H9 (cell line): ENCODE measurements at regions not wholly inside any gene's neighbourhood (a gene's known extent, or its start where the extent isn't known, plus 50 kb on each side); places are given as distances from the start of the nearest gene placed in this dataset.

Experiments
- DNase-seq: peaks from one replicate; pipeline ENCODE4 v3.0.0-alpha.2; 2017
- H2AFZ ChIP-seq: one replicate; pipeline ENCODE4 v1.6.1; 2013; ENCODE audit warnings: mild to moderate bottlenecking, low read length, control low read depth, moderate library complexity
- H2AK5ac ChIP-seq: 2 replicates; pipeline ENCODE4 v1.6.1; 2013; ENCODE audit warnings: low read length, control low read depth, mixed read lengths; ENCODE audit not compliant: insufficient read length
- H2BK120ac ChIP-seq: one replicate; pipeline ENCODE4 v1.6.1; 2013; ENCODE audit warnings: low read depth, mild to moderate bottlenecking, low read length, control low read depth, inconsistent platforms; ENCODE audit not compliant: poor library complexity, severe bottlenecking
- H2BK12ac ChIP-seq: 2 replicates; pipeline ENCODE4 v1.6.1; 2013; ENCODE audit warnings: low read length, control low read depth, mixed read lengths, low read depth; ENCODE audit not compliant: insufficient read length
- H2BK15ac ChIP-seq: 2 replicates; pipeline ENCODE4 v1.6.1; 2013; ENCODE audit warnings: low read depth, low read length, control low read depth
- H2BK20ac ChIP-seq: one replicate; pipeline ENCODE4 v1.6.1; 2013; ENCODE audit warnings: low read depth, mild to moderate bottlenecking, low read length, control low read depth, inconsistent platforms; ENCODE audit not compliant: poor library complexity, severe bottlenecking
- H2BK5ac ChIP-seq: 2 replicates; pipeline ENCODE4 v1.6.1; 2013; ENCODE audit warnings: low read length, control low read depth, mixed read lengths; ENCODE audit not compliant: insufficient read length
- H3K14ac ChIP-seq: 2 replicates; pipeline ENCODE4 v1.6.1; 2013; ENCODE audit warnings: low read length, control low read depth; ENCODE audit not compliant: insufficient read depth
- H3K18ac ChIP-seq: 2 replicates; pipeline ENCODE4 v1.6.1; 2013; ENCODE audit warnings: low read depth, mild to moderate bottlenecking, mixed read lengths, low read length, control low read depth; ENCODE audit not compliant: insufficient read length
- H3K23ac ChIP-seq: 2 replicates; pipeline ENCODE4 v1.6.1; 2013; ENCODE audit warnings: low read length, control low read depth, mixed read lengths, low read depth; ENCODE audit not compliant: insufficient read length
- H3K23me2 ChIP-seq: 2 replicates; pipeline ENCODE4 v1.6.1; 2013; ENCODE audit warnings: low read depth, mild to moderate bottlenecking, mixed read lengths, low read length, control low read depth; ENCODE audit not compliant: insufficient read length, poor library complexity, severe bottlenecking
- H3K27ac ChIP-seq: 2 replicates; pipeline ENCODE4 v1.5.1; 2013; ENCODE audit warnings: low read length, control low read depth, mixed read lengths, low read depth; ENCODE audit not compliant: insufficient read length
- H3K27me3 ChIP-seq: 2 replicates; pipeline ENCODE4 v1.6.1; 2013; ENCODE audit warnings: low read length, control low read depth, inconsistent platforms; ENCODE audit not compliant: insufficient read depth
- H3K4ac ChIP-seq: 2 replicates; pipeline ENCODE4 v1.6.1; 2013; ENCODE audit warnings: low read depth, mild to moderate bottlenecking, control low read depth, inconsistent platforms, low read length, moderate library complexity
- H3K4me1 ChIP-seq: 2 replicates; pipeline ENCODE4 v1.6.1; 2013; ENCODE audit warnings: low read length, control low read depth, inconsistent platforms; ENCODE audit not compliant: insufficient read depth
- H3K4me2 ChIP-seq: 2 replicates; pipeline ENCODE4 v1.6.1; 2013; ENCODE audit warnings: low read length, control low read depth, mixed read lengths; ENCODE audit not compliant: insufficient read length, insufficient read depth
- H3K56ac ChIP-seq: 2 replicates; pipeline ENCODE4 v1.6.1; 2013; ENCODE audit warnings: low read depth, mild to moderate bottlenecking, mixed read lengths, low read length, control low read depth; ENCODE audit not compliant: insufficient read length
- H3K79me1 ChIP-seq: 2 replicates; pipeline ENCODE4 v1.6.1; 2013; ENCODE audit warnings: low read depth, mild to moderate bottlenecking, moderate library complexity, low read length, control low read depth, inconsistent platforms; ENCODE audit not compliant: insufficient read depth, poor library complexity, severe bottlenecking
- H3K79me2 ChIP-seq: 2 replicates; pipeline ENCODE4 v1.6.1; 2013; ENCODE audit warnings: low read length, control low read depth, inconsistent platforms; ENCODE audit not compliant: insufficient read depth
- H3K9ac ChIP-seq: 2 replicates; pipeline ENCODE4 v1.6.1; 2013; ENCODE audit warnings: low read length, control low read depth, mixed read lengths; ENCODE audit not compliant: insufficient read length; ENCODE audit errors: extremely low read depth
- H3K9me3 ChIP-seq: one replicate; pipeline ENCODE4 v1.6.1; 2013; ENCODE audit warnings: low read depth, low read length, inconsistent platforms; ENCODE audit not compliant: control insufficient read depth
- H3T11ph ChIP-seq: one replicate; pipeline ENCODE4 v1.6.1; 2013; ENCODE audit warnings: mild to moderate bottlenecking, low read length, control low read depth, inconsistent platforms
- H4K20me1 ChIP-seq: one replicate; pipeline ENCODE4 v1.6.1; 2013; ENCODE audit not compliant: control insufficient read depth, insufficient read length, insufficient read depth
- H4K5ac ChIP-seq: 2 replicates; pipeline ENCODE4 v1.6.1; 2013; ENCODE audit warnings: low read depth, mild to moderate bottlenecking, mixed read lengths, low read length, control low read depth; ENCODE audit not compliant: insufficient read length
- H4K8ac ChIP-seq: replicated peaks from 2 replicates; pipeline ENCODE4 v1.6.1; 2013; ENCODE audit warnings: low read length, control low read depth, mixed read lengths, low read depth; ENCODE audit not compliant: insufficient read length
- H4K91ac ChIP-seq: 2 replicates; pipeline ENCODE4 v1.6.1; 2013; ENCODE audit warnings: low read depth, mild to moderate bottlenecking, moderate library complexity, mixed read lengths, low read length, control low read depth; ENCODE audit not compliant: insufficient read length
- H3K27ac Mint-ChIP-seq, 3 experiments: 2 replicates in 2 of 3; 3 replicates in 1 of 3; pipeline ENCODE4 v1.8.0; 2020 to 2021; ENCODE audit warnings: mixed read lengths in 3 of 3, mild to moderate bottlenecking in 1 of 3, moderate library complexity in 1 of 3
- H3K27me3 Mint-ChIP-seq: 2 replicates; pipeline ENCODE4 v1.8.0; 2021; ENCODE audit warnings: low read depth, mild to moderate bottlenecking, moderate library complexity, mixed read lengths
- H3K36me3 Mint-ChIP-seq, 3 experiments: 2 replicates in 2 of 3; 3 replicates in 1 of 3; pipeline ENCODE4 v1.8.0; 2020 to 2021; ENCODE audit warnings: low read depth in 3 of 3, mixed read lengths in 3 of 3; ENCODE audit not compliant: insufficient read depth in 1 of 3
- H3K4me1 Mint-ChIP-seq, 2 experiments: 2 replicates each; pipeline ENCODE4 v1.8.0; 2020; ENCODE audit warnings: mixed read lengths in 2 of 2
- H3K4me3 Mint-ChIP-seq, 2 experiments: 2 replicates in 1 of 2; 3 replicates in 1 of 2; pipeline ENCODE4 v1.8.0; 2020 to 2021; ENCODE audit warnings: mild to moderate bottlenecking in 2 of 2, mixed read lengths in 2 of 2, moderate library complexity in 1 of 2
- H3K9me3 Mint-ChIP-seq, 2 experiments: 2 replicates in 1 of 2; 3 replicates in 1 of 2; pipeline ENCODE4 v1.8.0; 2020; ENCODE audit warnings: mild to moderate bottlenecking in 2 of 2, mixed read lengths in 2 of 2, moderate library complexity in 1 of 2
- WGBS: extraction: QIAGEN DNeasy Blood & Tissue Kit; methylation state at CpG from one replicate; pipeline ENCODE4 v1.1.7; 2013; ENCODE audit warnings: missing lambda C conversion rate, low lambda C conversion rate, mixed read lengths; ENCODE audit not compliant: insufficient read length; ENCODE audit errors: extremely low coverage; 5-methylcytosine and 5-hydroxymethylcytosine counted together
- TF ChIP-seq, protein P1 (sequence below): fragments of 200-600 bp; sonication (generic); conservative IDR thresholded peaks from 3 replicates; pipeline ENCODE4 v1.8.0; 2021; ENCODE audit warnings: antibody characterized with exemption, mild to moderate bottlenecking

DNA sequence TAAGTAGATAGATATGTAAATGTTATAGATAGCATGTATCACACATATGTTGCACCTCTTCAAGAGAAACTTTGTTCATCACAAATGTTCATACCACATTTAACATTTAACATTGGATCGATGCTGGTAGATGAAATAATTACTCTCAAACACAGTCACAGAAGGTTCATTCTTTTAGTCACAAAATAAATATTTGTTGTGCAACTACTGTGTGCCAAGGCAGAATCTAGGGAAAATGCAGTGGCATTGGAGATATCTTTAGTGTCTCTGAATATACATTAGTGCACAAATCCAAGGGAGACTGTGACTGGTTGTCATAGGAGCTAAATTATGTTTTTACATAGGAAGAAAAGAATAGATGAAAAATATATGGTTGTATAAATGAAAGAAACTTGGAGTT is 535.7 kb downstream of the BRINP3 start:
- Histone ChIP-seq H3K27me3 (no peaks in the 10 kb centered on the region), H4K5ac (no peak overlapping the region), H2BK5ac (no peak overlapping the region), H3K4me1 (no peaks in the 10 kb centered on the region), H3T11ph (no peak overlapping the region), H3K27ac (no peak overlapping the region), H3K4me2 (no peak overlapping the region), H3K9ac (no peak overlapping the region), H3K9me3 (no peaks in the 10 kb centered on the region), H3K4ac (no peak overlapping the region), H4K91ac (no peak overlapping the region), H3K23me2 (no peaks in the 10 kb centered on the region), H2BK120ac (no peak overlapping the region), H3K56ac (no peak overlapping the region), H2AFZ (no peak overlapping the region), H2BK20ac (no peak overlapping the region), H3K79me2 (no peaks in the 10 kb centered on the region), H2AK5ac (no peak overlapping the region), H2BK15ac (no peak overlapping the region), H4K20me1 (no peaks in the 10 kb centered on the region), H3K23ac (no peak overlapping the region), H4K8ac (no peak overlapping the region), H3K18ac (no peak overlapping the region), H3K79me1 (no peaks in the 10 kb centered on the region), H2BK12ac (no peak overlapping the region), H3K14ac (no peak overlapping the region)
- DNase-seq = no peak
- no peak overlapping the region for H3K27ac Mint-ChIP-seq
- TF ChIP-seq, protein P1, sequence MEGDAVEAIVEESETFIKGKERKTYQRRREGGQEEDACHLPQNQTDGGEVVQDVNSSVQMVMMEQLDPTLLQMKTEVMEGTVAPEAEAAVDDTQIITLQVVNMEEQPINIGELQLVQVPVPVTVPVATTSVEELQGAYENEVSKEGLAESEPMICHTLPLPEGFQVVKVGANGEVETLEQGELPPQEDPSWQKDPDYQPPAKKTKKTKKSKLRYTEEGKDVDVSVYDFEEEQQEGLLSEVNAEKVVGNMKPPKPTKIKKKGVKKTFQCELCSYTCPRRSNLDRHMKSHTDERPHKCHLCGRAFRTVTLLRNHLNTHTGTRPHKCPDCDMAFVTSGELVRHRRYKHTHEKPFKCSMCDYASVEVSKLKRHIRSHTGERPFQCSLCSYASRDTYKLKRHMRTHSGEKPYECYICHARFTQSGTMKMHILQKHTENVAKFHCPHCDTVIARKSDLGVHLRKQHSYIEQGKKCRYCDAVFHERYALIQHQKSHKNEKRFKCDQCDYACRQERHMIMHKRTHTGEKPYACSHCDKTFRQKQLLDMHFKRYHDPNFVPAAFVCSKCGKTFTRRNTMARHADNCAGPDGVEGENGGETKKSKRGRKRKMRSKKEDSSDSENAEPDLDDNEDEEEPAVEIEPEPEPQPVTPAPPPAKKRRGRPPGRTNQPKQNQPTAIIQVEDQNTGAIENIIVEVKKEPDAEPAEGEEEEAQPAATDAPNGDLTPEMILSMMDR = no peak
- no peaks in the 10 kb centered on the region for H3K4me1 Mint-ChIP-seq
- no peaks in the 10 kb centered on the region for H3K36me3 Mint-ChIP-seq
- WGBS = no CpG with 5 or more reads among the region's 1 CpG
- H3K27me3 Mint-ChIP-seq = no peaks in the 10 kb centered on the region
- no peaks in the 10 kb centered on the region for H3K9me3 Mint-ChIP-seq
- no peak overlapping the region for H3K4me3 Mint-ChIP-seq
